ENCODE measurements at regions not wholly inside any gene's neighbourhood (a gene's known extent, or its start where the extent isn't known, plus 50 kb on each side); places are given as distances from the start of the nearest gene placed in this dataset.
A peak's percentile ranks its signal among the peaks of the same experiment; 100 is the strongest.
"Not testable (repeated sequence)": the region's sequence is repeated elsewhere in the genome, so short reads cannot be mapped to it uniquely, and the experiment has no call there.

- no peak for DNase-seq (ENCODE audit: low spot score)
These were observed 208.7 kb downstream of the SOX2 start for GRCh38 chr3:181920409-181920808.

GRCh38 chr3:181921220-181921619 is 209.5 kb downstream of the SOX2 start:
- DNase-seq (ENCODE audit: low spot score) = no peak

GRCh38 chr3:181925841-181926240 is 214.1 kb downstream of the SOX2 start:
- not testable (repeated sequence) for DNase-seq (ENCODE audit: low spot score)

- DNase-seq (ENCODE audit: low spot score) = no peak
These were observed 217.8 kb downstream of the SOX2 start for GRCh38 chr3:181929501-181929900.

- no peak for DNase-seq (ENCODE audit: low spot score)
These were observed 218.4 kb downstream of the SOX2 start for GRCh38 chr3:181930105-181930504.

- no peak for DNase-seq (ENCODE audit: low spot score)
These were observed 220.3 kb downstream of the SOX2 start for GRCh38 chr3:181932039-181932438.

GRCh38 chr3:181933052-181933618 is 221.4 kb downstream of the SOX2 start:
- DNase-seq (ENCODE audit: low spot score) = no peak

- no peak for DNase-seq (ENCODE audit: low spot score)
These were observed 224.2 kb downstream of the SOX2 start for GRCh38 chr3:181935915-181936314.

- no peak for DNase-seq (ENCODE audit: low spot score)
These were observed 225.0 kb downstream of the SOX2 start for GRCh38 chr3:181936774-181937173.

GRCh38 chr3:181938580-181938979 is 226.9 kb downstream of the SOX2 start:
- not testable (repeated sequence) for DNase-seq (ENCODE audit: low spot score)

- DNase-seq (ENCODE audit: low spot score) = no peak
These were observed 229.0 kb downstream of the SOX2 start for GRCh38 chr3:181940703-181941102.

GRCh38 chr3:181941250-181941649 is 229.5 kb downstream of the SOX2 start:
- no peak for DNase-seq (ENCODE audit: low spot score)

- peak; percentile 17 for DNase-seq (ENCODE audit: low spot score)
These were observed 231.6 kb downstream of the SOX2 start for GRCh38 chr3:181943285-181943684.

GRCh38 chr3:181947606-181948005 is 235.9 kb downstream of the SOX2 start:
- DNase-seq (ENCODE audit: low spot score) = no peak

GRCh38 chr3:181948286-181948685 is 236.6 kb downstream of the SOX2 start:
- DNase-seq (ENCODE audit: low spot score) = no peak

- no peak for DNase-seq (ENCODE audit: low spot score)
These were observed 240.5 kb downstream of the SOX2 start for GRCh38 chr3:181952221-181952620.

- no peak for DNase-seq (ENCODE audit: low spot score)
These were observed 241.2 kb downstream of the SOX2 start for GRCh38 chr3:181952929-181953328.

GRCh38 chr3:181955566-181955965 is 243.8 kb downstream of the SOX2 start:
- no peak for DNase-seq (ENCODE audit: low spot score)

GRCh38 chr3:181956122-181956521 is 244.4 kb downstream of the SOX2 start:
- no peak for DNase-seq (ENCODE audit: low spot score)

GRCh38 chr3:181966393-181966792 is 254.7 kb downstream of the SOX2 start:
- peak; percentile 34 for DNase-seq (ENCODE audit: low spot score)

- DNase-seq (ENCODE audit: low spot score) = no peak
These were observed 258.2 kb downstream of the SOX2 start for GRCh38 chr3:181969925-181970324.

- no peak for DNase-seq (ENCODE audit: low spot score)
These were observed 259.7 kb downstream of the SOX2 start for GRCh38 chr3:181971424-181971823.

GRCh38 chr3:181974198-181974597 is 262.5 kb downstream of the SOX2 start:
- DNase-seq (ENCODE audit: low spot score) = no peak

GRCh38 chr3:181976526-181976925 is 264.8 kb downstream of the SOX2 start:
- no peak for DNase-seq (ENCODE audit: low spot score)

- no peak for DNase-seq (ENCODE audit: low spot score)
These were observed 273.7 kb downstream of the SOX2 start for GRCh38 chr3:181985386-181985785.
